GM23338 (cell line): ENCODE measurements at regions not wholly inside any gene's neighbourhood (a gene's known extent, or its start where the extent isn't known, plus 50 kb on each side); places are given as distances from the start of the nearest gene placed in this dataset.

ENCODE experiments used
- ATAC-seq: fragments of 200-7000 bp; cut with Tn5 transposase; 3 replicates; pipeline ENCODE4 v1.9.1; 2020
- DNase-seq: peaks from one replicate; pipeline ENCODE4 v3.0.0-alpha.2; 2015; ENCODE audit warnings: low spot score
- H2AFZ ChIP-seq: fragments of 200-600 bp; sonication (generic); 2 replicates; pipeline ENCODE4 v1.8.0; 2016; ENCODE audit warnings: antibody characterized with exemption, mild to moderate bottlenecking, moderate library complexity
- H3F3A ChIP-seq: fragments of 200-600 bp; sonication (generic); replicated peaks from 2 replicates; pipeline ENCODE4 v1.8.0; 2017; ENCODE audit warnings: antibody characterized with exemption, mixed run types, low read depth
- H3K27ac ChIP-seq: fragments of 200-600 bp; sonication (generic); 2 replicates; pipeline ENCODE4 v1.6.1; 2016; ENCODE audit warnings: low read depth
- H3K27me3 ChIP-seq: fragments of 200-600 bp; sonication (generic); 2 replicates; pipeline ENCODE4 v1.8.0; 2016; ENCODE audit warnings: mild to moderate bottlenecking, mixed run types, moderate library complexity; ENCODE audit not compliant: insufficient read depth
- H3K36me3 ChIP-seq: fragments of 200-600 bp; sonication (generic); 2 replicates; pipeline ENCODE4 v1.8.0; 2016; ENCODE audit warnings: mild to moderate bottlenecking; ENCODE audit not compliant: insufficient read depth
- H3K4me1 ChIP-seq: fragments of 200-600 bp; sonication (generic); 2 replicates; pipeline ENCODE4 v1.8.0; 2016; ENCODE audit warnings: mild to moderate bottlenecking, moderate library complexity; ENCODE audit not compliant: insufficient read depth
- H3K4me2 ChIP-seq: fragments of 200-600 bp; sonication (generic); 2 replicates; pipeline ENCODE4 v1.7.1; 2017; ENCODE audit warnings: mixed run types
- H3K4me3 ChIP-seq: fragments of 200-600 bp; sonication (generic); 2 replicates; pipeline ENCODE4 v1.6.1; 2016; ENCODE audit warnings: mixed run types
- H3K79me2 ChIP-seq: fragments of 200-600 bp; sonication (generic); replicated peaks from 2 replicates; pipeline ENCODE4 v1.8.0; 2017; ENCODE audit warnings: mild to moderate bottlenecking; ENCODE audit not compliant: insufficient read depth
- H3K9me2 ChIP-seq: fragments of 200-600 bp; sonication (generic); 2 replicates; pipeline ENCODE4 v1.8.0; 2017; ENCODE audit not compliant: insufficient read depth
- H4K20me1 ChIP-seq: fragments of 200-600 bp; sonication (generic); replicated peaks from 2 replicates; pipeline ENCODE4 v1.8.0; 2017; ENCODE audit warnings: mild to moderate bottlenecking; ENCODE audit not compliant: insufficient read depth
- H3K27ac Mint-ChIP-seq: 2 replicates; pipeline ENCODE4 v1.8.0; 2020; ENCODE audit warnings: inconsistent platforms, mild to moderate bottlenecking, moderate library complexity, mixed read lengths
- H3K27me3 Mint-ChIP-seq: 3 replicates; pipeline ENCODE4 v1.8.0; 2022; ENCODE audit warnings: low read depth, mild to moderate bottlenecking, moderate library complexity, mixed read lengths, inconsistent platforms; ENCODE audit not compliant: insufficient read depth, poor library complexity
- H3K36me3 Mint-ChIP-seq: 3 replicates; pipeline ENCODE4 v1.8.0; 2021; ENCODE audit warnings: low read depth, mild to moderate bottlenecking, inconsistent platforms, moderate library complexity, mixed read lengths
- H3K4me1 Mint-ChIP-seq: 3 replicates; pipeline ENCODE4 v1.8.0; 2020; ENCODE audit warnings: mild to moderate bottlenecking, inconsistent platforms, mixed read lengths
- H3K4me3 Mint-ChIP-seq: 3 replicates; pipeline ENCODE4 v1.8.0; 2021; ENCODE audit warnings: moderate library complexity, mild to moderate bottlenecking, inconsistent platforms, mixed read lengths
- H3K9me3 Mint-ChIP-seq: 3 replicates; pipeline ENCODE4 v1.8.0; 2020; ENCODE audit warnings: moderate library complexity, mild to moderate bottlenecking, inconsistent platforms, mixed read lengths
- POLR2AphosphoS5 ChIP-seq: IDR thresholded peaks from 2 replicates; pipeline ENCODE4 v1.6.1; 2016; ENCODE audit warnings: antibody characterized with exemption, low read depth
- ZNF331 ChIP-seq: fragments of 250-450 bp; sonication (Bioruptor Pico); IDR thresholded peaks from 2 replicates; pipeline ENCODE4 v1.5.0; 2020; ENCODE audit warnings: low read depth, mild to moderate bottlenecking, moderate library complexity
- TF ChIP-seq, protein P1 (sequence below): fragments of 250-450 bp; sonication (Bioruptor Pico); IDR thresholded peaks from 2 replicates; pipeline ENCODE4 v1.5.0; 2020; ENCODE audit warnings: mild to moderate bottlenecking, moderate library complexity
- TF ChIP-seq, protein P2 (sequence below): IDR thresholded peaks from one replicate; pipeline ENCODE4 v1.6.1; 2018; ENCODE audit warnings: antibody characterized with exemption; ENCODE audit not compliant: unreplicated experiment

DNA sequence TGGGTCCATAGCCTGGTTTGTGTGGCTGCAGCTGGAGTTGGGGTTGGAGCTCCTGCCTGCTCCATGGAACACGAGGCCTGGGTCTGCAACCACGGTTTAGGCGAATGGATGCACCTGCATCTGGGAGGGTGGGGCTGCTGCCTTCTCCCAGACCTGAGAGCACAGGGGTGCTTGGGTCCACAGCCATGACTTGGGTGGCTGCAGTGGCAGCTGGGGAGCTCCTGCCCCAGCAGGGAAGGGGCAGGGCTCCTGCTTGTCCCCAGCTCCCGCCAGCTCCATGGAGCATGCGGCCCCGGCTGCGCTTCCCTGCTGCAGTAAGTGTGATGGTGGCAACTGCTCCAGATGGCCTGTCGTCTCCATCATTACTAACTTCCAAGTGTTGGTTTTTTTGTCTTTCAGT lies 571.1 kb upstream of the LRRN3 start:
- H3K27ac ChIP-seq = no peak overlapping the region
- H4K20me1 ChIP-seq = no peaks in the 10 kb centered on the region
- peaks cover 4% of the 10 kb centered on the region; the same call in 1 of the 2 replicates for H3K9me2 ChIP-seq
- no peaks in the 10 kb centered on the region for H3K27me3 ChIP-seq
- H3K79me2 ChIP-seq = no peaks in the 10 kb centered on the region
- no peak overlapping the region for H3K4me3 ChIP-seq
- Mint-ChIP-seq H3K9me3 (peaks cover 23% of the 10 kb centered on the region), H3K36me3 (peaks cover 9% of the 10 kb centered on the region), H3K27ac (no peak overlapping the region), H3K4me1 (no peaks in the 10 kb centered on the region; the same call in 2 of the 3 replicates), H3K27me3 (peaks cover 2% of the 10 kb centered on the region), H3K4me3 (no peak overlapping the region)
- ATAC-seq (no peak), DNase-seq (no peak)
- no peak for TF ChIP-seq POLR2AphosphoS5
- H2AFZ ChIP-seq = no peak overlapping the region
- no peaks in the 10 kb centered on the region for H3K36me3 ChIP-seq
- no peak overlapping the region for H3K4me2 ChIP-seq
- H3K4me1 ChIP-seq = no peaks in the 10 kb centered on the region
- H3F3A ChIP-seq = no peaks in the 10 kb centered on the region

DNA sequence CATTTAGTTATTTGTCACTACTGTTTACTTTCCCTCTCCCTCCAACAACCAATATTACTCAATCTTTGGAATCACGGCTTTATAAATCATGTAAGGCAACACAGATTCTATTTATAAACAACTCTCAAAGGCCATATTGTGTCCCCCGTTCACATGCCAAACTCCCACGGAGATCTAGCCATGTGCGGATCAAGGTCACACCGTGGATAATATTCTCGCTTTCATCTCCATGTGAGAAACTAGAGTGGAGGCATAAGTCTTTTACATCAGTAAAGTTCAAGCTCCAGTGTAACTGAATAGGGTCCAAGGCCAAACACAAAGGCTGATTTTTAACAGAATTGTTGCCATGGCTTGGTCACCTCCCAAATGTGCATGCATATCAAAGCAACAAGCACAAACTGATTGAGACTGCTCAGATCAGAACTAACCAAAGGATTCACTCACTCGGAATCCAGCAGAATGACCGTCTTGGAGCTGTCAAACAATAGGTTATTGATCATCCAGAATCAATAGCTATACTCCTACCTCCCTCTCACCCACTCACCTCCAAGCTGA lies 569.5 kb upstream of the LRRN3 start:
- Mint-ChIP-seq H3K9me3 (peaks cover 23% of the 10 kb centered on the region), H3K4me1 (no peaks in the 10 kb centered on the region; the same call in 2 of the 3 replicates), H3K36me3 (peaks cover 9% of the 10 kb centered on the region), H3K4me3 (no peak overlapping the region), H3K27ac (no peak overlapping the region), H3K27me3 (peaks cover 2% of the 10 kb centered on the region)
- Histone ChIP-seq H3K79me2 (no peaks in the 10 kb centered on the region), H3K36me3 (no peaks in the 10 kb centered on the region), H3K27me3 (no peaks in the 10 kb centered on the region), H4K20me1 (no peaks in the 10 kb centered on the region), H3K9me2 (peaks cover 14% of the 10 kb centered on the region; the same call in 1 of the 2 replicates), H3K4me2 (no peak overlapping the region), H3F3A (no peaks in the 10 kb centered on the region), H3K27ac (no peak overlapping the region), H3K4me3 (no peak overlapping the region), H2AFZ (peak overlapping the region; percentile 8; the same call in 1 of the 2 replicates), H3K4me1 (no peaks in the 10 kb centered on the region)
- ATAC-seq (no peak), DNase-seq (no peak)
- TF ChIP-seq, protein P1, sequence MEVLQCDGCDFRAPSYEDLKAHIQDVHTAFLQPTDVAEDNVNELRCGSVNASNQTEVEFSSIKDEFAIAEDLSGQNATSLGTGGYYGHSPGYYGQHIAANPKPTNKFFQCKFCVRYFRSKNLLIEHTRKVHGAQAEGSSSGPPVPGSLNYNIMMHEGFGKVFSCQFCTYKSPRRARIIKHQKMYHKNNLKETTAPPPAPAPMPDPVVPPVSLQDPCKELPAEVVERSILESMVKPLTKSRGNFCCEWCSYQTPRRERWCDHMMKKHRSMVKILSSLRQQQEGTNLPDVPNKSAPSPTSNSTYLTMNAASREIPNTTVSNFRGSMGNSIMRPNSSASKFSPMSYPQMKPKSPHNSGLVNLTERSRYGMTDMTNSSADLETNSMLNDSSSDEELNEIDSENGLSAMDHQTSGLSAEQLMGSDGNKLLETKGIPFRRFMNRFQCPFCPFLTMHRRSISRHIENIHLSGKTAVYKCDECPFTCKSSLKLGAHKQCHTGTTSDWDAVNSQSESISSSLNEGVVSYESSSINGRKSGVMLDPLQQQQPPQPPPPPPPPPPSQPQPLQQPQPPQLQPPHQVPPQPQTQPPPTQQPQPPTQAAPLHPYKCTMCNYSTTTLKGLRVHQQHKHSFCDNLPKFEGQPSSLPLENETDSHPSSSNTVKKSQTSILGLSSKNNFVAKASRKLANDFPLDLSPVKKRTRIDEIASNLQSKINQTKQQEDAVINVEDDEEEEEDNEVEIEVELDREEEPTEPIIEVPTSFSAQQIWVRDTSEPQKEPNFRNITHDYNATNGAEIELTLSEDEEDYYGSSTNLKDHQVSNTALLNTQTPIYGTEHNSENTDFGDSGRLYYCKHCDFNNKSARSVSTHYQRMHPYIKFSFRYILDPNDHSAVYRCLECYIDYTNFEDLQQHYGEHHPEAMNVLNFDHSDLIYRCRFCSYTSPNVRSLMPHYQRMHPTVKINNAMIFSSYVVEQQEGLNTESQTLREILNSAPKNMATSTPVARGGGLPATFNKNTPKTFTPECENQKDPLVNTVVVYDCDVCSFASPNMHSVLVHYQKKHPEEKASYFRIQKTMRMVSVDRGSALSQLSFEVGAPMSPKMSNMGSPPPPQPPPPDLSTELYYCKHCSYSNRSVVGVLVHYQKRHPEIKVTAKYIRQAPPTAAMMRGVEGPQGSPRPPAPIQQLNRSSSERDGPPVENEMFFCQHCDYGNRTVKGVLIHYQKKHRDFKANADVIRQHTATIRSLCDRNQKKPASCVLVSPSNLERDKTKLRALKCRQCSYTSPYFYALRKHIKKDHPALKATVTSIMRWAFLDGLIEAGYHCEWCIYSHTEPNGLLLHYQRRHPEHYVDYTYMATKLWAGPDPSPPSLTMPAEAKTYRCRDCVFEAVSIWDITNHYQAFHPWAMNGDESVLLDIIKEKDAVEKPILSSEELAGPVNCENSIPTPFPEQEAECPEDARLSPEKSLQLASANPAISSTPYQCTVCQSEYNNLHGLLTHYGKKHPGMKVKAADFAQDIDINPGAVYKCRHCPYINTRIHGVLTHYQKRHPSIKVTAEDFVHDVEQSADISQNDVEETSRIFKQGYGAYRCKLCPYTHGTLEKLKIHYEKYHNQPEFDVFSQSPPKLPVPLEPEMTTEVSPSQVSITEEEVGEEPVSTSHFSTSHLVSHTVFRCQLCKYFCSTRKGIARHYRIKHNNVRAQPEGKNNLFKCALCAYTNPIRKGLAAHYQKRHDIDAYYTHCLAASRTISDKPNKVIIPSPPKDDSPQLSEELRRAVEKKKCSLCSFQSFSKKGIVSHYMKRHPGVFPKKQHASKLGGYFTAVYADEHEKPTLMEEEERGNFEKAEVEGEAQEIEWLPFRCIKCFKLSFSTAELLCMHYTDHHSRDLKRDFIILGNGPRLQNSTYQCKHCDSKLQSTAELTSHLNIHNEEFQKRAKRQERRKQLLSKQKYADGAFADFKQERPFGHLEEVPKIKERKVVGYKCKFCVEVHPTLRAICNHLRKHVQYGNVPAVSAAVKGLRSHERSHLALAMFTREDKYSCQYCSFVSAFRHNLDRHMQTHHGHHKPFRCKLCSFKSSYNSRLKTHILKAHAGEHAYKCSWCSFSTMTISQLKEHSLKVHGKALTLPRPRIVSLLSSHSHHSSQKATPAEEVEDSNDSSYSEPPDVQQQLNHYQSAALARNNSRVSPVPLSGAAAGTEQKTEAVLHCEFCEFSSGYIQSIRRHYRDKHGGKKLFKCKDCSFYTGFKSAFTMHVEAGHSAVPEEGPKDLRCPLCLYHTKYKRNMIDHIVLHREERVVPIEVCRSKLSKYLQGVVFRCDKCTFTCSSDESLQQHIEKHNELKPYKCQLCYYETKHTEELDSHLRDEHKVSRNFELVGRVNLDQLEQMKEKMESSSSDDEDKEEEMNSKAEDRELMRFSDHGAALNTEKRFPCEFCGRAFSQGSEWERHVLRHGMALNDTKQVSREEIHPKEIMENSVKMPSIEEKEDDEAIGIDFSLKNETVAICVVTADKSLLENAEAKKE = no peak
- TF ChIP-seq, protein P2, sequence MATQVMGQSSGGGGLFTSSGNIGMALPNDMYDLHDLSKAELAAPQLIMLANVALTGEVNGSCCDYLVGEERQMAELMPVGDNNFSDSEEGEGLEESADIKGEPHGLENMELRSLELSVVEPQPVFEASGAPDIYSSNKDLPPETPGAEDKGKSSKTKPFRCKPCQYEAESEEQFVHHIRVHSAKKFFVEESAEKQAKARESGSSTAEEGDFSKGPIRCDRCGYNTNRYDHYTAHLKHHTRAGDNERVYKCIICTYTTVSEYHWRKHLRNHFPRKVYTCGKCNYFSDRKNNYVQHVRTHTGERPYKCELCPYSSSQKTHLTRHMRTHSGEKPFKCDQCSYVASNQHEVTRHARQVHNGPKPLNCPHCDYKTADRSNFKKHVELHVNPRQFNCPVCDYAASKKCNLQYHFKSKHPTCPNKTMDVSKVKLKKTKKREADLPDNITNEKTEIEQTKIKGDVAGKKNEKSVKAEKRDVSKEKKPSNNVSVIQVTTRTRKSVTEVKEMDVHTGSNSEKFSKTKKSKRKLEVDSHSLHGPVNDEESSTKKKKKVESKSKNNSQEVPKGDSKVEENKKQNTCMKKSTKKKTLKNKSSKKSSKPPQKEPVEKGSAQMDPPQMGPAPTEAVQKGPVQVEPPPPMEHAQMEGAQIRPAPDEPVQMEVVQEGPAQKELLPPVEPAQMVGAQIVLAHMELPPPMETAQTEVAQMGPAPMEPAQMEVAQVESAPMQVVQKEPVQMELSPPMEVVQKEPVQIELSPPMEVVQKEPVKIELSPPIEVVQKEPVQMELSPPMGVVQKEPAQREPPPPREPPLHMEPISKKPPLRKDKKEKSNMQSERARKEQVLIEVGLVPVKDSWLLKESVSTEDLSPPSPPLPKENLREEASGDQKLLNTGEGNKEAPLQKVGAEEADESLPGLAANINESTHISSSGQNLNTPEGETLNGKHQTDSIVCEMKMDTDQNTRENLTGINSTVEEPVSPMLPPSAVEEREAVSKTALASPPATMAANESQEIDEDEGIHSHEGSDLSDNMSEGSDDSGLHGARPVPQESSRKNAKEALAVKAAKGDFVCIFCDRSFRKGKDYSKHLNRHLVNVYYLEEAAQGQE = no peak
- TF ChIP-seq ZNF331 (CRISPR knock-in tag) (no peak), POLR2AphosphoS5 (no peak)
